K562 (cell line): ENCODE measurements at regions not wholly inside any gene's neighbourhood (a gene's known extent, or its start where the extent isn't known, plus 50 kb on each side); places are given as distances from the start of the nearest gene placed in this dataset.
A peak's percentile ranks its signal among the peaks of the same experiment; 100 is the strongest.

Source experiments
- ATAC-seq: fragments of 200-7000 bp; cut with Tn5 transposase; 3 replicates; pipeline ENCODE4 v1.9.1; 2020; ENCODE audit warnings: moderate library complexity
- BruUV-seq: library from RNA; stranded (reverse); fragments of 400-500 nt; replicated peaks from 2 replicates; lab custom pipeline; 2021; lab: Mats Ljungman, UMichigan
- CTCF ChIA-PET: fragments of 300-600 bp; formaldehyde crosslinking; extraction: SDS; loops from one replicate; lab custom pipeline; 2021; ENCODE audit warnings: low intra/inter-chr PET ratio; lab: Yijun Ruan, JAX
- POLR2A ChIA-PET: fragments of 300-600, 350-650 bp; sonication (Branson Sonifier 250); formaldehyde crosslinking; extraction: SDS; loops from one replicate; lab custom pipeline; 2021; ENCODE audit warnings: antibody characterized with exemption, inconsistent platforms; lab: Yijun Ruan, JAX
- DNase-seq, 4 experiments: peaks; one replicate each; pipeline versions ENCODE4 v3.0.0 to v3.0.0-alpha.2; 2011 to 2018; ENCODE audit warnings: low spot score in 3 of 4, mixed read lengths in 3 of 4; ENCODE audit errors: extremely low read depth in 1 of 4
- FAIRE-seq: peaks from 2 replicates; lab custom pipeline; 2011; peaks lifted over from hg19 to GRCh38; lab: Jason Lieb, UNC
- H2AFZ ChIP-seq: 2 replicates; pipeline ENCODE4 v1.6.0; 2011; ENCODE audit warnings: low read depth, low read length, control low read depth, inconsistent platforms
- H3K27ac ChIP-seq: fragments of 200-600 bp; 3 replicates; pipeline ENCODE4 v1.8.0; 2011; ENCODE audit warnings: low read depth, mild to moderate bottlenecking, control low read depth, inconsistent platforms, low read length, moderate library complexity, mixed read lengths; ENCODE audit errors: extremely low read depth
- H3K27me3 ChIP-seq, 2 experiments: fragments of 300-600 bp in 1 of 2; 2 replicates in 1 of 2; 3 replicates in 1 of 2; pipeline versions ENCODE4 v1.6.0 to v1.8.0; 2011; ENCODE audit warnings: inconsistent platforms in 2 of 2, low read length in 2 of 2, mild to moderate bottlenecking in 1 of 2, mixed read lengths in 1 of 2, moderate library complexity in 1 of 2; ENCODE audit not compliant: control insufficient read depth in 2 of 2, insufficient read depth in 2 of 2
- H3K36me3 ChIP-seq: fragments of 300-600 bp; 3 replicates; pipeline ENCODE4 v1.8.0; 2011; ENCODE audit warnings: mild to moderate bottlenecking, low read length, inconsistent platforms; ENCODE audit not compliant: control insufficient read depth, insufficient read depth
- H3K4me1 ChIP-seq, 2 experiments: fragments of 200-600 bp in 1 of 2; replicated peaks in 1 of 2; 2 replicates in 1 of 2; 3 replicates in 1 of 2; pipeline versions ENCODE4 v1.5.1 to v1.8.0; 2011; ENCODE audit warnings: inconsistent platforms in 2 of 2, low read length in 2 of 2, mild to moderate bottlenecking in 1 of 2, mixed read lengths in 1 of 2, moderate library complexity in 1 of 2; ENCODE audit not compliant: control insufficient read depth in 2 of 2, insufficient read depth in 2 of 2
- H3K4me2 ChIP-seq: 2 replicates; pipeline ENCODE4 v1.6.1; 2011; ENCODE audit warnings: low read length, control low read depth, inconsistent platforms, mixed read lengths; ENCODE audit not compliant: insufficient read depth
- H3K4me3 ChIP-seq: fragments of 200-600 bp; sonication (generic), shearing (Covaris generic); 2 replicates; pipeline ENCODE4 v1.5.1; 2016; ENCODE audit warnings: control low read depth, inconsistent platforms
- H3K79me2 ChIP-seq: fragments of 200-600 bp; 3 replicates; pipeline ENCODE4 v1.8.0; 2011; ENCODE audit warnings: low read length, inconsistent platforms; ENCODE audit not compliant: control insufficient read depth, insufficient read depth
- H3K9ac ChIP-seq, 2 experiments: 2 replicates each; pipeline versions ENCODE4 v1.6.0 to v1.6.1; 2011; ENCODE audit warnings: low read depth in 2 of 2, low read length in 2 of 2, control low read depth in 1 of 2, inconsistent platforms in 1 of 2, mild to moderate bottlenecking in 1 of 2, mixed read lengths in 1 of 2; ENCODE audit not compliant: insufficient read depth in 1 of 2
- H3K9me1 ChIP-seq: one replicate; pipeline ENCODE4 v1.6.0; 2011; ENCODE audit warnings: inconsistent platforms, mild to moderate bottlenecking, low read length, moderate library complexity; ENCODE audit not compliant: control insufficient read depth, insufficient read depth
- H3K9me3 ChIP-seq: replicated peaks from 2 replicates; pipeline ENCODE4 v1.5.1; 2011; ENCODE audit warnings: low read depth, low read length, inconsistent platforms; ENCODE audit not compliant: control insufficient read depth, insufficient read depth
- H4K20me1 ChIP-seq: replicated peaks from 2 replicates; pipeline ENCODE4 v1.6.1; 2011; ENCODE audit warnings: low read length, inconsistent platforms, mixed read lengths; ENCODE audit not compliant: control insufficient read depth, insufficient read depth
- MEF2D ChIP-seq: conservative IDR thresholded peaks from 2 replicates; pipeline ENCODE4 v1.6.1; 2016; ENCODE audit warnings: low read depth, missing genetic modification characterization, missing compliant biosample characterization
- RAD21 ChIP-seq, 2 experiments: fragments of 250-450 bp in 1 of 2; fragments of 450-650 bp in 1 of 2; sonication (Bioruptor Pico) in 1 of 2; formaldehyde crosslinking in 1 of 2; IDR thresholded peaks in 1 of 2; conservative IDR thresholded peaks in 1 of 2; 2 replicates each; pipeline versions ENCODE4 v1.4.0 to v1.8.0; 2020 to 2022; ENCODE audit warnings: mild to moderate bottlenecking in 2 of 2, moderate library complexity in 1 of 2
- SRSF7 ChIP-seq: fragments of 200-400 bp; formaldehyde crosslinking; optimal IDR thresholded peaks from 2 replicates; pipeline ENCODE3; 2017; ENCODE audit warnings: mild to moderate bottlenecking, low read depth, low read length
- ZNF354B ChIP-seq: fragments of 250-450 bp; sonication (Bioruptor Pico); IDR thresholded peaks from 2 replicates; pipeline ENCODE4 v1.4.0; 2020
- ZNF507 ChIP-seq: conservative IDR thresholded peaks from 2 replicates; pipeline ENCODE4 v1.6.1; 2017; ENCODE audit warnings: missing genetic modification characterization, missing compliant biosample characterization
- WGBS: fragments of 100-300 bp; shearing (Covaris generic); methylation state at CpG from one replicate; pipeline ENCODE4 v1.1.6; 2016; ENCODE audit warnings: low coverage, mixed read lengths; ENCODE audit not compliant: insufficient coverage; ENCODE audit errors: missing lambda C conversion rate; 5-methylcytosine and 5-hydroxymethylcytosine counted together
- in situ Hi-C: fragments of 300-500 bp; cut with MboI; formaldehyde crosslinking; loops from 4 replicates; pipeline ENCODE4 v1.15.0; 2018; ENCODE audit warnings: inconsistent platforms, mixed read lengths
- intact Hi-C: fragments of 100-400 bp; cut with micrococcal nuclease; formaldehyde crosslinking; loops from 2 replicates; pipeline ENCODE4 v1.14.2; 2022

- FAIRE-seq (no peak), DNase-seq (no peak), ATAC-seq (no peak)
- 2% methylated on average over 3 of the region's 3 CpGs for WGBS
- no peaks in the 10 kb centered on the region for H3K36me3 ChIP-seq
- H3K27me3 ChIP-seq, result no peaks in the 10 kb centered on the region
- H3K27ac ChIP-seq, result no peak overlapping the region
- H3K4me2 ChIP-seq, result no peak overlapping the region
- H3K4me3 ChIP-seq, result no peak overlapping the region
- CTCF ChIA-PET, result no interaction called here
- H3K79me2 ChIP-seq, result no peaks in the 10 kb centered on the region
- no peak overlapping the region for H2AFZ ChIP-seq
- intact Hi-C loops (no loop called here), in situ Hi-C loops (no loop called here)
- H4K20me1 ChIP-seq, result no peaks in the 10 kb centered on the region
- H3K4me1 ChIP-seq, result peaks cover 0 to 4% of the 10 kb centered on the region in 2 experiments; a peak in 1 of 5 replicates
- TF ChIP-seq SRSF7 (no peak), RAD21 (CRISPR knock-in tag; conservative IDR thresholded peaks at IDR 0.05 in 1 of 2, IDR thresholded peaks at IDR 0.05 in 1 of 2) (peak in 1 of 2 experiments; percentile 18; a peak in 1 of 4 replicates)
- H3K9me3 ChIP-seq, result peaks cover 6% of the 10 kb centered on the region
- BruUV-seq, result no TSS peak
- no peaks in the 10 kb centered on the region for H3K9me1 ChIP-seq
- POLR2A ChIA-PET, result interaction anchor here (0.6 kb wide), 1 partner anchor 24 kb away, joined by 3 read pairs; no protein-coding TSS in a partner anchor
- no peak overlapping the region for H3K9ac ChIP-seq
These were observed 253.4 kb downstream of the FAM76B start for GRCh38 chr11:95536047-95536690.

GRCh38 chr11:95534809-95535208 lies 254.8 kb downstream of the FAM76B start:
- no peaks in the 10 kb centered on the region for H3K27me3 ChIP-seq
- no peaks in the 10 kb centered on the region for H4K20me1 ChIP-seq
- H3K36me3 ChIP-seq, result no peaks in the 10 kb centered on the region
- no peaks in the 10 kb centered on the region for H3K79me2 ChIP-seq
- no peak overlapping the region for H2AFZ ChIP-seq
- intact Hi-C loops (no loop called here), in situ Hi-C loops (no loop called here)
- no peak overlapping the region for H3K27ac ChIP-seq
- H3K4me1 ChIP-seq, result peaks cover 0 to 4% of the 10 kb centered on the region in 2 experiments; a peak in 1 of 5 replicates
- no peak overlapping the region for H3K4me3 ChIP-seq
- H3K9me1 ChIP-seq, result no peaks in the 10 kb centered on the region
- ChIA-PET CTCF (no interaction called here), POLR2A (interaction anchor here (0.6 kb wide), 1 partner anchor 8 kb away, joined by 3 read pairs; no protein-coding TSS in a partner anchor)
- H3K9me3 ChIP-seq, result peaks cover 6% of the 10 kb centered on the region
- FAIRE-seq (no peak), DNase-seq (no peak), ATAC-seq (no peak)
- H3K4me2 ChIP-seq, result no peak overlapping the region
- no TSS peak for BruUV-seq
- no peak overlapping the region for H3K9ac ChIP-seq
- TF ChIP-seq ZNF354B (CRISPR knock-in tag), result 0 out of 2 replicates have a peak, but pooled peaks have one; percentile 32
- TF ChIP-seq ZNF507 (tag), result peak; percentile 96
- no peak for TF ChIP-seq MEF2D (tag)
